ENCODE measurements at regions not wholly inside any gene's neighbourhood (a gene's known extent, or its start where the extent isn't known, plus 50 kb on each side); places are given as distances from the start of the nearest gene placed in this dataset.

GRCh38 chr2:139469985-139470384, 689.8 kb upstream of the NXPH2 start:
- H3K9me3 ChIP-seq: no peaks in the 10 kb centered on the region
- POLR2A ChIA-PET: no interaction called here
- no peak overlapping the region for H3K4me3 ChIP-seq (ENCODE audit: low read depth in 2 of 2, low read length in 1 of 2)
- H3K79me2 ChIP-seq (ENCODE audit: insufficient read depth): no peaks in the 10 kb centered on the region
- H3K27me3 ChIP-seq (ENCODE audit: insufficient read depth): no peaks in the 10 kb centered on the region
- H3F3A ChIP-seq (replicated peaks; ENCODE audit: insufficient read depth): no peaks in the 10 kb centered on the region
- no peaks in the 10 kb centered on the region for H3K36me3 ChIP-seq (replicated peaks in 1 of 2; ENCODE audit: control insufficient read depth in 1 of 2, insufficient read depth in 2 of 2, low read length in 1 of 2)
- H3K4me2 ChIP-seq: no peak overlapping the region
- no peak for DNase-seq
- H4K20me1 ChIP-seq (ENCODE audit: insufficient read depth): no peaks in the 10 kb centered on the region
- H3K4me1 ChIP-seq (ENCODE audit: control insufficient read depth in 1 of 2, insufficient read depth in 2 of 2, low read depth in 1 of 2, low read length in 1 of 2): no peaks in the 10 kb centered on the region
- H3K9me2 ChIP-seq: no peaks in the 10 kb centered on the region
- TF ChIP-seq MAX (IDR thresholded peaks at IDR 0.05; ENCODE audit: low read depth): no peak
- no peak for TF ChIP-seq SIN3A (IDR thresholded peaks at IDR 0.05; ENCODE audit: borderline replicate concordance, low read depth, low read length)
- TF ChIP-seq NFIC (IDR thresholded peaks at IDR 0.05; ENCODE audit: borderline replicate concordance): no peak
- TF ChIP-seq ELF1 (IDR thresholded peaks at IDR 0.05): no peak
- no peak for TF ChIP-seq RAD21 (IDR thresholded peaks at IDR 0.05; ENCODE audit: low read length)
- no peak for TF ChIP-seq ZBTB33 (IDR thresholded peaks at IDR 0.05; ENCODE audit: borderline replicate concordance, low read depth)
- TF ChIP-seq TEAD4 (IDR thresholded peaks at IDR 0.05; ENCODE audit: borderline replicate concordance, insufficient read depth): no peak
- TF ChIP-seq EZH2phosphoT487 (IDR thresholded peaks at IDR 0.05; ENCODE audit: borderline replicate concordance, low read depth): no peak
- no peak for TF ChIP-seq IRF3 (IDR thresholded peaks at IDR 0.05; ENCODE audit: low read depth, low read length)
- no peak for TF ChIP-seq USF1 (IDR thresholded peaks at IDR 0.05; ENCODE audit: borderline replicate concordance, low read depth)
- no peak for TF ChIP-seq FOXM1 (IDR thresholded peaks at IDR 0.05; ENCODE audit: low read depth)
- TF ChIP-seq POLR2AphosphoS5 (IDR thresholded peaks at IDR 0.05; ENCODE audit: low read depth, low read length): no peak
- H2AFZ ChIP-seq (ENCODE audit: low read depth): no peak overlapping the region
- WGBS (ENCODE audit: low lambda C conversion rate): 42% methylated on average over 1 of the region's 1 CpG
- H3K9ac ChIP-seq: no peak overlapping the region
- H3K27ac ChIP-seq (ENCODE audit: low read depth in 2 of 2, low read length in 1 of 2): no peak overlapping the region
- CTCF ChIA-PET: interaction anchor here (0.6 to 1.5 kb wide), 4 partner anchors 10 to 1271 kb away, joined by 3 to 4 read pairs (median 3); no protein-coding TSS in a partner anchor

GRCh38 chr2:139465789-139466188, 685.6 kb upstream of the NXPH2 start:
- H3K27ac ChIP-seq (ENCODE audit: low read depth in 2 of 2, low read length in 1 of 2): no peak overlapping the region
- H4K20me1 ChIP-seq (ENCODE audit: insufficient read depth): no peaks in the 10 kb centered on the region
- H3K36me3 ChIP-seq (replicated peaks in 1 of 2; ENCODE audit: control insufficient read depth in 1 of 2, insufficient read depth in 2 of 2, low read length in 1 of 2): no peaks in the 10 kb centered on the region
- no peaks in the 10 kb centered on the region for H3K4me1 ChIP-seq (ENCODE audit: control insufficient read depth in 1 of 2, insufficient read depth in 2 of 2, low read depth in 1 of 2, low read length in 1 of 2)
- no peaks in the 10 kb centered on the region for H3K79me2 ChIP-seq (ENCODE audit: insufficient read depth)
- CTCF ChIA-PET: interaction anchor here (0.8 kb wide), 1 partner anchor 12 kb away, joined by 3 read pairs; no protein-coding TSS in a partner anchor
- H3K4me2 ChIP-seq: no peak overlapping the region
- H2AFZ ChIP-seq (ENCODE audit: low read depth): no peak overlapping the region
- no peak overlapping the region for H3K4me3 ChIP-seq (ENCODE audit: low read depth in 2 of 2, low read length in 1 of 2)
- no peak overlapping the region for H3K9ac ChIP-seq
- no peaks in the 10 kb centered on the region for H3K9me3 ChIP-seq
- DNase-seq: no peak
- H3K9me2 ChIP-seq: no peaks in the 10 kb centered on the region
- no peaks in the 10 kb centered on the region for H3F3A ChIP-seq (replicated peaks; ENCODE audit: insufficient read depth)
- H3K27me3 ChIP-seq (ENCODE audit: insufficient read depth): no peaks in the 10 kb centered on the region
- 39% methylated on average over 4 of the region's 4 CpGs for whole genome bisulfite sequencing (ENCODE audit: low lambda C conversion rate)
- POLR2A ChIA-PET: no interaction called here
- TF ChIP-seq FOXJ3 (CRISPR knock-in tag; IDR thresholded peaks at IDR 0.05) (no peak), RXRA (IDR thresholded peaks at IDR 0.05; ENCODE audit: borderline replicate concordance, low read depth) (no peak), EZH2phosphoT487 (IDR thresholded peaks at IDR 0.05; ENCODE audit: borderline replicate concordance, low read depth) (no peak), IRF3 (IDR thresholded peaks at IDR 0.05; ENCODE audit: low read depth, low read length) (no peak), RAD21 (IDR thresholded peaks at IDR 0.05; ENCODE audit: low read length) (no peak), SMC3 (IDR thresholded peaks at IDR 0.05; ENCODE audit: low read depth, low read length) (no peak), USF2 (IDR thresholded peaks at IDR 0.05; ENCODE audit: borderline replicate concordance, low read depth, low read length) (no peak), RFX5 (IDR thresholded peaks at IDR 0.05; ENCODE audit: low read length) (no peak), NFIC (IDR thresholded peaks at IDR 0.05; ENCODE audit: borderline replicate concordance) (no peak), CTCF (IDR thresholded peaks at IDR 0.05) (no peak), CHD2 (IDR thresholded peaks at IDR 0.05; ENCODE audit: low read length, partially characterized antibody) (no peak), MXI1 (IDR thresholded peaks at IDR 0.05; ENCODE audit: low read depth, low read length) (no peak)

Data from SK-N-SH (cell line).